H9 (cell line): ENCODE measurements at regions not wholly inside any gene's neighbourhood (a gene's known extent, or its start where the extent isn't known, plus 50 kb on each side); places are given as distances from the start of the nearest gene placed in this dataset.

ENCODE experiments used
- DNase-seq: peaks from one replicate; pipeline ENCODE4 v3.0.0-alpha.2; 2017
- H2AFZ ChIP-seq: one replicate; pipeline ENCODE4 v1.6.1; 2013; ENCODE audit warnings: mild to moderate bottlenecking, low read length, control low read depth, moderate library complexity
- H2AK5ac ChIP-seq: 2 replicates; pipeline ENCODE4 v1.6.1; 2013; ENCODE audit warnings: low read length, control low read depth, mixed read lengths; ENCODE audit not compliant: insufficient read length
- H2BK120ac ChIP-seq: one replicate; pipeline ENCODE4 v1.6.1; 2013; ENCODE audit warnings: low read depth, mild to moderate bottlenecking, low read length, control low read depth, inconsistent platforms; ENCODE audit not compliant: poor library complexity, severe bottlenecking
- H2BK12ac ChIP-seq: 2 replicates; pipeline ENCODE4 v1.6.1; 2013; ENCODE audit warnings: low read length, control low read depth, mixed read lengths, low read depth; ENCODE audit not compliant: insufficient read length
- H2BK15ac ChIP-seq: 2 replicates; pipeline ENCODE4 v1.6.1; 2013; ENCODE audit warnings: low read depth, low read length, control low read depth
- H2BK20ac ChIP-seq: one replicate; pipeline ENCODE4 v1.6.1; 2013; ENCODE audit warnings: low read depth, mild to moderate bottlenecking, low read length, control low read depth, inconsistent platforms; ENCODE audit not compliant: poor library complexity, severe bottlenecking
- H2BK5ac ChIP-seq: 2 replicates; pipeline ENCODE4 v1.6.1; 2013; ENCODE audit warnings: low read length, control low read depth, mixed read lengths; ENCODE audit not compliant: insufficient read length
- H3K14ac ChIP-seq: 2 replicates; pipeline ENCODE4 v1.6.1; 2013; ENCODE audit warnings: low read length, control low read depth; ENCODE audit not compliant: insufficient read depth
- H3K18ac ChIP-seq: 2 replicates; pipeline ENCODE4 v1.6.1; 2013; ENCODE audit warnings: low read depth, mild to moderate bottlenecking, mixed read lengths, low read length, control low read depth; ENCODE audit not compliant: insufficient read length
- H3K23ac ChIP-seq: 2 replicates; pipeline ENCODE4 v1.6.1; 2013; ENCODE audit warnings: low read length, control low read depth, mixed read lengths, low read depth; ENCODE audit not compliant: insufficient read length
- H3K23me2 ChIP-seq: 2 replicates; pipeline ENCODE4 v1.6.1; 2013; ENCODE audit warnings: low read depth, mild to moderate bottlenecking, mixed read lengths, low read length, control low read depth; ENCODE audit not compliant: insufficient read length, poor library complexity, severe bottlenecking
- H3K27ac ChIP-seq: 2 replicates; pipeline ENCODE4 v1.5.1; 2013; ENCODE audit warnings: low read length, control low read depth, mixed read lengths, low read depth; ENCODE audit not compliant: insufficient read length
- H3K27me3 ChIP-seq: 2 replicates; pipeline ENCODE4 v1.6.1; 2013; ENCODE audit warnings: low read length, control low read depth, inconsistent platforms; ENCODE audit not compliant: insufficient read depth
- H3K4ac ChIP-seq: 2 replicates; pipeline ENCODE4 v1.6.1; 2013; ENCODE audit warnings: low read depth, mild to moderate bottlenecking, control low read depth, inconsistent platforms, low read length, moderate library complexity
- H3K4me1 ChIP-seq: 2 replicates; pipeline ENCODE4 v1.6.1; 2013; ENCODE audit warnings: low read length, control low read depth, inconsistent platforms; ENCODE audit not compliant: insufficient read depth
- H3K4me2 ChIP-seq: 2 replicates; pipeline ENCODE4 v1.6.1; 2013; ENCODE audit warnings: low read length, control low read depth, mixed read lengths; ENCODE audit not compliant: insufficient read length, insufficient read depth
- H3K56ac ChIP-seq: 2 replicates; pipeline ENCODE4 v1.6.1; 2013; ENCODE audit warnings: low read depth, mild to moderate bottlenecking, mixed read lengths, low read length, control low read depth; ENCODE audit not compliant: insufficient read length
- H3K79me1 ChIP-seq: 2 replicates; pipeline ENCODE4 v1.6.1; 2013; ENCODE audit warnings: low read depth, mild to moderate bottlenecking, moderate library complexity, low read length, control low read depth, inconsistent platforms; ENCODE audit not compliant: insufficient read depth, poor library complexity, severe bottlenecking
- H3K79me2 ChIP-seq: 2 replicates; pipeline ENCODE4 v1.6.1; 2013; ENCODE audit warnings: low read length, control low read depth, inconsistent platforms; ENCODE audit not compliant: insufficient read depth
- H3K9ac ChIP-seq: 2 replicates; pipeline ENCODE4 v1.6.1; 2013; ENCODE audit warnings: low read length, control low read depth, mixed read lengths; ENCODE audit not compliant: insufficient read length; ENCODE audit errors: extremely low read depth
- H3K9me3 ChIP-seq: one replicate; pipeline ENCODE4 v1.6.1; 2013; ENCODE audit warnings: low read depth, low read length, inconsistent platforms; ENCODE audit not compliant: control insufficient read depth
- H3T11ph ChIP-seq: one replicate; pipeline ENCODE4 v1.6.1; 2013; ENCODE audit warnings: mild to moderate bottlenecking, low read length, control low read depth, inconsistent platforms
- H4K20me1 ChIP-seq: one replicate; pipeline ENCODE4 v1.6.1; 2013; ENCODE audit not compliant: control insufficient read depth, insufficient read length, insufficient read depth
- H4K5ac ChIP-seq: 2 replicates; pipeline ENCODE4 v1.6.1; 2013; ENCODE audit warnings: low read depth, mild to moderate bottlenecking, mixed read lengths, low read length, control low read depth; ENCODE audit not compliant: insufficient read length
- H4K8ac ChIP-seq: replicated peaks from 2 replicates; pipeline ENCODE4 v1.6.1; 2013; ENCODE audit warnings: low read length, control low read depth, mixed read lengths, low read depth; ENCODE audit not compliant: insufficient read length
- H4K91ac ChIP-seq: 2 replicates; pipeline ENCODE4 v1.6.1; 2013; ENCODE audit warnings: low read depth, mild to moderate bottlenecking, moderate library complexity, mixed read lengths, low read length, control low read depth; ENCODE audit not compliant: insufficient read length
- H3K27ac Mint-ChIP-seq, 3 experiments: 2 replicates in 2 of 3; 3 replicates in 1 of 3; pipeline ENCODE4 v1.8.0; 2020 to 2021; ENCODE audit warnings: mixed read lengths in 3 of 3, mild to moderate bottlenecking in 1 of 3, moderate library complexity in 1 of 3
- H3K27me3 Mint-ChIP-seq: 2 replicates; pipeline ENCODE4 v1.8.0; 2021; ENCODE audit warnings: low read depth, mild to moderate bottlenecking, moderate library complexity, mixed read lengths
- H3K36me3 Mint-ChIP-seq, 3 experiments: 2 replicates in 2 of 3; 3 replicates in 1 of 3; pipeline ENCODE4 v1.8.0; 2020 to 2021; ENCODE audit warnings: low read depth in 3 of 3, mixed read lengths in 3 of 3; ENCODE audit not compliant: insufficient read depth in 1 of 3
- H3K4me1 Mint-ChIP-seq, 2 experiments: 2 replicates each; pipeline ENCODE4 v1.8.0; 2020; ENCODE audit warnings: mixed read lengths in 2 of 2
- H3K4me3 Mint-ChIP-seq, 2 experiments: 2 replicates in 1 of 2; 3 replicates in 1 of 2; pipeline ENCODE4 v1.8.0; 2020 to 2021; ENCODE audit warnings: mild to moderate bottlenecking in 2 of 2, mixed read lengths in 2 of 2, moderate library complexity in 1 of 2
- H3K9me3 Mint-ChIP-seq, 2 experiments: 2 replicates in 1 of 2; 3 replicates in 1 of 2; pipeline ENCODE4 v1.8.0; 2020; ENCODE audit warnings: mild to moderate bottlenecking in 2 of 2, mixed read lengths in 2 of 2, moderate library complexity in 1 of 2
- WGBS: extraction: QIAGEN DNeasy Blood & Tissue Kit; methylation state at CpG from one replicate; pipeline ENCODE4 v1.1.7; 2013; ENCODE audit warnings: missing lambda C conversion rate, low lambda C conversion rate, mixed read lengths; ENCODE audit not compliant: insufficient read length; ENCODE audit errors: extremely low coverage; 5-methylcytosine and 5-hydroxymethylcytosine counted together
- TF ChIP-seq, protein P1 (sequence below): fragments of 200-600 bp; sonication (generic); conservative IDR thresholded peaks from 3 replicates; pipeline ENCODE4 v1.8.0; 2021; ENCODE audit warnings: antibody characterized with exemption, mild to moderate bottlenecking

DNA sequence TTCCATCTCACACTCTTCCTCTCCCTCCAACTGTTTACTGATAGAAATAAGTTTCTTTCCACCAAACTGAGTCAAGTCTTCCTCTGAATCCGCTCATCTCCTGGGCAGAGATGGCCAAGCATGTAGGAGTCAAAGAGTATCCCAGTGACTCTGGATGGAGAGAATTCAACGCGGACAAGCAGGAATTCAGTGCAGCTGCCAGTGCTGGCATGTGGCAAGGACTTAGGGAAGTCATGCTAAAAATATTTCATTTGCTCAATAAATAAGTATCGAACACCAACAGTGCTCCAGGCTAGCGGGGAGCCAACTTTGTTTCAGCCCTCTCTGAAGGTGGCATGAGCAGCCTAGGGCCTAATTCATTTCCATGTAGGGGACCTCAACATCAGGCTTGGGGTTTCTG lies 351.6 kb upstream of the ZMIZ1 start:
- Mint-ChIP-seq H3K4me3 (no peak overlapping the region), H3K27ac (0 out of 7 replicates have a peak overlapping the region, but pooled peaks of 1 of the 3 experiments have one; percentile 32), H3K27me3 (peaks cover 12% of the 10 kb centered on the region), H3K36me3 (no peaks in the 10 kb centered on the region), H3K9me3 (no peaks in the 10 kb centered on the region; a peak in 1 of 5 replicates), H3K4me1 (peaks cover 9 to 14% of the 10 kb centered on the region in 2 experiments)
- H3K23me2 ChIP-seq, result no peaks in the 10 kb centered on the region
- H2BK12ac ChIP-seq, result no peak overlapping the region
- no peak overlapping the region for H2BK5ac ChIP-seq
- H3K14ac ChIP-seq, result no peak overlapping the region
- no peaks in the 10 kb centered on the region for H3K9me3 ChIP-seq
- H3K23ac ChIP-seq, result no peak overlapping the region
- H3K79me2 ChIP-seq, result no peaks in the 10 kb centered on the region
- no peak overlapping the region for H2BK20ac ChIP-seq
- no peak overlapping the region for H3T11ph ChIP-seq
- no peak overlapping the region for H2BK120ac ChIP-seq
- 0 out of 2 replicates have a peak, but pooled peaks cover 4% of the 10 kb centered on the region for H3K4me1 ChIP-seq
- H3K18ac ChIP-seq, result no peak overlapping the region
- no peak overlapping the region for H3K9ac ChIP-seq
- no peak overlapping the region for H3K4ac ChIP-seq
- no CpG with 5 or more reads among the region's 5 CpGs for WGBS
- no peak overlapping the region for H2BK15ac ChIP-seq
- H2AFZ ChIP-seq, result no peak overlapping the region
- no peak overlapping the region for H4K5ac ChIP-seq
- H3K27me3 ChIP-seq, result no peaks in the 10 kb centered on the region
- TF ChIP-seq, protein P1, sequence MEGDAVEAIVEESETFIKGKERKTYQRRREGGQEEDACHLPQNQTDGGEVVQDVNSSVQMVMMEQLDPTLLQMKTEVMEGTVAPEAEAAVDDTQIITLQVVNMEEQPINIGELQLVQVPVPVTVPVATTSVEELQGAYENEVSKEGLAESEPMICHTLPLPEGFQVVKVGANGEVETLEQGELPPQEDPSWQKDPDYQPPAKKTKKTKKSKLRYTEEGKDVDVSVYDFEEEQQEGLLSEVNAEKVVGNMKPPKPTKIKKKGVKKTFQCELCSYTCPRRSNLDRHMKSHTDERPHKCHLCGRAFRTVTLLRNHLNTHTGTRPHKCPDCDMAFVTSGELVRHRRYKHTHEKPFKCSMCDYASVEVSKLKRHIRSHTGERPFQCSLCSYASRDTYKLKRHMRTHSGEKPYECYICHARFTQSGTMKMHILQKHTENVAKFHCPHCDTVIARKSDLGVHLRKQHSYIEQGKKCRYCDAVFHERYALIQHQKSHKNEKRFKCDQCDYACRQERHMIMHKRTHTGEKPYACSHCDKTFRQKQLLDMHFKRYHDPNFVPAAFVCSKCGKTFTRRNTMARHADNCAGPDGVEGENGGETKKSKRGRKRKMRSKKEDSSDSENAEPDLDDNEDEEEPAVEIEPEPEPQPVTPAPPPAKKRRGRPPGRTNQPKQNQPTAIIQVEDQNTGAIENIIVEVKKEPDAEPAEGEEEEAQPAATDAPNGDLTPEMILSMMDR, result no peak
- DNase-seq, result no peak
- H4K20me1 ChIP-seq, result no peaks in the 10 kb centered on the region
- H3K27ac ChIP-seq, result no peak overlapping the region
- H3K4me2 ChIP-seq, result no peak overlapping the region
- H4K8ac ChIP-seq, result no peak overlapping the region
- H3K56ac ChIP-seq, result no peak overlapping the region
- no peaks in the 10 kb centered on the region for H3K79me1 ChIP-seq
- H4K91ac ChIP-seq, result no peak overlapping the region
- H2AK5ac ChIP-seq, result no peak overlapping the region
